H9 (cell line): ENCODE measurements at regions not wholly inside any gene's neighbourhood (a gene's known extent, or its start where the extent isn't known, plus 50 kb on each side); places are given as distances from the start of the nearest gene placed in this dataset.

Experiments used
- DNase-seq: peaks from one replicate; pipeline ENCODE4 v3.0.0-alpha.2; 2017
- H2AFZ ChIP-seq: one replicate; pipeline ENCODE4 v1.6.1; 2013; ENCODE audit warnings: mild to moderate bottlenecking, low read length, control low read depth, moderate library complexity
- H2AK5ac ChIP-seq: 2 replicates; pipeline ENCODE4 v1.6.1; 2013; ENCODE audit warnings: low read length, control low read depth, mixed read lengths; ENCODE audit not compliant: insufficient read length
- H2BK120ac ChIP-seq: one replicate; pipeline ENCODE4 v1.6.1; 2013; ENCODE audit warnings: low read depth, mild to moderate bottlenecking, low read length, control low read depth, inconsistent platforms; ENCODE audit not compliant: poor library complexity, severe bottlenecking
- H2BK12ac ChIP-seq: 2 replicates; pipeline ENCODE4 v1.6.1; 2013; ENCODE audit warnings: low read length, control low read depth, mixed read lengths, low read depth; ENCODE audit not compliant: insufficient read length
- H2BK15ac ChIP-seq: 2 replicates; pipeline ENCODE4 v1.6.1; 2013; ENCODE audit warnings: low read depth, low read length, control low read depth
- H2BK20ac ChIP-seq: one replicate; pipeline ENCODE4 v1.6.1; 2013; ENCODE audit warnings: low read depth, mild to moderate bottlenecking, low read length, control low read depth, inconsistent platforms; ENCODE audit not compliant: poor library complexity, severe bottlenecking
- H2BK5ac ChIP-seq: 2 replicates; pipeline ENCODE4 v1.6.1; 2013; ENCODE audit warnings: low read length, control low read depth, mixed read lengths; ENCODE audit not compliant: insufficient read length
- H3K14ac ChIP-seq: 2 replicates; pipeline ENCODE4 v1.6.1; 2013; ENCODE audit warnings: low read length, control low read depth; ENCODE audit not compliant: insufficient read depth
- H3K18ac ChIP-seq: 2 replicates; pipeline ENCODE4 v1.6.1; 2013; ENCODE audit warnings: low read depth, mild to moderate bottlenecking, mixed read lengths, low read length, control low read depth; ENCODE audit not compliant: insufficient read length
- H3K23ac ChIP-seq: 2 replicates; pipeline ENCODE4 v1.6.1; 2013; ENCODE audit warnings: low read length, control low read depth, mixed read lengths, low read depth; ENCODE audit not compliant: insufficient read length
- H3K23me2 ChIP-seq: 2 replicates; pipeline ENCODE4 v1.6.1; 2013; ENCODE audit warnings: low read depth, mild to moderate bottlenecking, mixed read lengths, low read length, control low read depth; ENCODE audit not compliant: insufficient read length, poor library complexity, severe bottlenecking
- H3K27ac ChIP-seq: 2 replicates; pipeline ENCODE4 v1.5.1; 2013; ENCODE audit warnings: low read length, control low read depth, mixed read lengths, low read depth; ENCODE audit not compliant: insufficient read length
- H3K27me3 ChIP-seq: 2 replicates; pipeline ENCODE4 v1.6.1; 2013; ENCODE audit warnings: low read length, control low read depth, inconsistent platforms; ENCODE audit not compliant: insufficient read depth
- H3K4ac ChIP-seq: 2 replicates; pipeline ENCODE4 v1.6.1; 2013; ENCODE audit warnings: low read depth, mild to moderate bottlenecking, control low read depth, inconsistent platforms, low read length, moderate library complexity
- H3K4me1 ChIP-seq: 2 replicates; pipeline ENCODE4 v1.6.1; 2013; ENCODE audit warnings: low read length, control low read depth, inconsistent platforms; ENCODE audit not compliant: insufficient read depth
- H3K4me2 ChIP-seq: 2 replicates; pipeline ENCODE4 v1.6.1; 2013; ENCODE audit warnings: low read length, control low read depth, mixed read lengths; ENCODE audit not compliant: insufficient read length, insufficient read depth
- H3K56ac ChIP-seq: 2 replicates; pipeline ENCODE4 v1.6.1; 2013; ENCODE audit warnings: low read depth, mild to moderate bottlenecking, mixed read lengths, low read length, control low read depth; ENCODE audit not compliant: insufficient read length
- H3K79me1 ChIP-seq: 2 replicates; pipeline ENCODE4 v1.6.1; 2013; ENCODE audit warnings: low read depth, mild to moderate bottlenecking, moderate library complexity, low read length, control low read depth, inconsistent platforms; ENCODE audit not compliant: insufficient read depth, poor library complexity, severe bottlenecking
- H3K79me2 ChIP-seq: 2 replicates; pipeline ENCODE4 v1.6.1; 2013; ENCODE audit warnings: low read length, control low read depth, inconsistent platforms; ENCODE audit not compliant: insufficient read depth
- H3K9ac ChIP-seq: 2 replicates; pipeline ENCODE4 v1.6.1; 2013; ENCODE audit warnings: low read length, control low read depth, mixed read lengths; ENCODE audit not compliant: insufficient read length; ENCODE audit errors: extremely low read depth
- H3K9me3 ChIP-seq: one replicate; pipeline ENCODE4 v1.6.1; 2013; ENCODE audit warnings: low read depth, low read length, inconsistent platforms; ENCODE audit not compliant: control insufficient read depth
- H3T11ph ChIP-seq: one replicate; pipeline ENCODE4 v1.6.1; 2013; ENCODE audit warnings: mild to moderate bottlenecking, low read length, control low read depth, inconsistent platforms
- H4K20me1 ChIP-seq: one replicate; pipeline ENCODE4 v1.6.1; 2013; ENCODE audit not compliant: control insufficient read depth, insufficient read length, insufficient read depth
- H4K5ac ChIP-seq: 2 replicates; pipeline ENCODE4 v1.6.1; 2013; ENCODE audit warnings: low read depth, mild to moderate bottlenecking, mixed read lengths, low read length, control low read depth; ENCODE audit not compliant: insufficient read length
- H4K8ac ChIP-seq: replicated peaks from 2 replicates; pipeline ENCODE4 v1.6.1; 2013; ENCODE audit warnings: low read length, control low read depth, mixed read lengths, low read depth; ENCODE audit not compliant: insufficient read length
- H4K91ac ChIP-seq: 2 replicates; pipeline ENCODE4 v1.6.1; 2013; ENCODE audit warnings: low read depth, mild to moderate bottlenecking, moderate library complexity, mixed read lengths, low read length, control low read depth; ENCODE audit not compliant: insufficient read length
- H3K27ac Mint-ChIP-seq, 3 experiments: 2 replicates in 2 of 3; 3 replicates in 1 of 3; pipeline ENCODE4 v1.8.0; 2020 to 2021; ENCODE audit warnings: mixed read lengths in 3 of 3, mild to moderate bottlenecking in 1 of 3, moderate library complexity in 1 of 3
- H3K27me3 Mint-ChIP-seq: 2 replicates; pipeline ENCODE4 v1.8.0; 2021; ENCODE audit warnings: low read depth, mild to moderate bottlenecking, moderate library complexity, mixed read lengths
- H3K36me3 Mint-ChIP-seq, 3 experiments: 2 replicates in 2 of 3; 3 replicates in 1 of 3; pipeline ENCODE4 v1.8.0; 2020 to 2021; ENCODE audit warnings: low read depth in 3 of 3, mixed read lengths in 3 of 3; ENCODE audit not compliant: insufficient read depth in 1 of 3
- H3K4me1 Mint-ChIP-seq, 2 experiments: 2 replicates each; pipeline ENCODE4 v1.8.0; 2020; ENCODE audit warnings: mixed read lengths in 2 of 2
- H3K4me3 Mint-ChIP-seq, 2 experiments: 2 replicates in 1 of 2; 3 replicates in 1 of 2; pipeline ENCODE4 v1.8.0; 2020 to 2021; ENCODE audit warnings: mild to moderate bottlenecking in 2 of 2, mixed read lengths in 2 of 2, moderate library complexity in 1 of 2
- H3K9me3 Mint-ChIP-seq, 2 experiments: 2 replicates in 1 of 2; 3 replicates in 1 of 2; pipeline ENCODE4 v1.8.0; 2020; ENCODE audit warnings: mild to moderate bottlenecking in 2 of 2, mixed read lengths in 2 of 2, moderate library complexity in 1 of 2
- WGBS: extraction: QIAGEN DNeasy Blood & Tissue Kit; methylation state at CpG from one replicate; pipeline ENCODE4 v1.1.7; 2013; ENCODE audit warnings: missing lambda C conversion rate, low lambda C conversion rate, mixed read lengths; ENCODE audit not compliant: insufficient read length; ENCODE audit errors: extremely low coverage; 5-methylcytosine and 5-hydroxymethylcytosine counted together
- TF ChIP-seq, protein P1 (sequence below): fragments of 200-600 bp; sonication (generic); conservative IDR thresholded peaks from 3 replicates; pipeline ENCODE4 v1.8.0; 2021; ENCODE audit warnings: antibody characterized with exemption, mild to moderate bottlenecking

DNA sequence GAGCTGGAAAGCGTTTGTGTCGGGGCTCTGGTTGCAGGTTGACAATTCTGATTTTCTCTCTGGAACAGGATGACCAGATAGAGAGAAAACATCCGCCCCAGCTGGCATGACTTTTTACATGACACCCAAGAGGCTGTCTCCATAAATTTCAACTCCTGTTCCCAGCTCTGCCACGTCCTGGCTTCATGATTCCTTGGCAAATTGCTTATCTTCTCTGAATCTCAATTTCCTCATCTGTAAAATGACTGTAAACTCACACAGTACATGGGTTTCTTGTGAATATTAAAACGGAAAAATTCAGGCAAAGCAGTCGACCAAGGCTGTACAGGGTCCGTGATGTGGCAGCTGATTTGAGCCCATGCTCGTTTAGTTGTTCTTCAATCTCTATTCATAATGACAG, 572.7 kb downstream of the AJAP1 start:
- no peak overlapping the region for H4K91ac ChIP-seq
- H3K4me3 Mint-ChIP-seq = no peak overlapping the region
- H3K27ac ChIP-seq = no peak overlapping the region
- H3K79me2 ChIP-seq = no peaks in the 10 kb centered on the region
- H4K8ac ChIP-seq = no peak overlapping the region
- H3K27ac Mint-ChIP-seq = no peak overlapping the region
- H3K27me3 ChIP-seq = peaks cover 42% of the 10 kb centered on the region; the same call in 1 of the 2 replicates
- no CpG with 5 or more reads among the region's 8 CpGs for WGBS
- no peak overlapping the region for H2BK120ac ChIP-seq
- no peak overlapping the region for H3K56ac ChIP-seq
- no peak overlapping the region for H3K4ac ChIP-seq
- H2BK15ac ChIP-seq = no peak overlapping the region
- H3K4me1 Mint-ChIP-seq = peaks cover 22 to 33% of the 10 kb centered on the region in 2 experiments
- H3K4me1 ChIP-seq = peaks cover 2% of the 10 kb centered on the region; the same call in 1 of the 2 replicates
- TF ChIP-seq, protein P1, sequence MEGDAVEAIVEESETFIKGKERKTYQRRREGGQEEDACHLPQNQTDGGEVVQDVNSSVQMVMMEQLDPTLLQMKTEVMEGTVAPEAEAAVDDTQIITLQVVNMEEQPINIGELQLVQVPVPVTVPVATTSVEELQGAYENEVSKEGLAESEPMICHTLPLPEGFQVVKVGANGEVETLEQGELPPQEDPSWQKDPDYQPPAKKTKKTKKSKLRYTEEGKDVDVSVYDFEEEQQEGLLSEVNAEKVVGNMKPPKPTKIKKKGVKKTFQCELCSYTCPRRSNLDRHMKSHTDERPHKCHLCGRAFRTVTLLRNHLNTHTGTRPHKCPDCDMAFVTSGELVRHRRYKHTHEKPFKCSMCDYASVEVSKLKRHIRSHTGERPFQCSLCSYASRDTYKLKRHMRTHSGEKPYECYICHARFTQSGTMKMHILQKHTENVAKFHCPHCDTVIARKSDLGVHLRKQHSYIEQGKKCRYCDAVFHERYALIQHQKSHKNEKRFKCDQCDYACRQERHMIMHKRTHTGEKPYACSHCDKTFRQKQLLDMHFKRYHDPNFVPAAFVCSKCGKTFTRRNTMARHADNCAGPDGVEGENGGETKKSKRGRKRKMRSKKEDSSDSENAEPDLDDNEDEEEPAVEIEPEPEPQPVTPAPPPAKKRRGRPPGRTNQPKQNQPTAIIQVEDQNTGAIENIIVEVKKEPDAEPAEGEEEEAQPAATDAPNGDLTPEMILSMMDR = no peak
- no peak overlapping the region for H2BK12ac ChIP-seq
- H3T11ph ChIP-seq = no peak overlapping the region
- H3K23me2 ChIP-seq = no peaks in the 10 kb centered on the region
- H2BK20ac ChIP-seq = no peak overlapping the region
- H2AK5ac ChIP-seq = no peak overlapping the region
- no peak overlapping the region for H2AFZ ChIP-seq
- peaks cover 0 to 3% (median 0%) of the 10 kb centered on the region in 3 experiments; a peak in 2 of 7 replicates for H3K36me3 Mint-ChIP-seq
- H2BK5ac ChIP-seq = no peak overlapping the region
- peaks cover 0 to 4% of the 10 kb centered on the region in 2 experiments; a peak in 1 of 5 replicates for H3K9me3 Mint-ChIP-seq
- no peak overlapping the region for H3K14ac ChIP-seq
- no peak overlapping the region for H3K4me2 ChIP-seq
- no peak overlapping the region for H3K9ac ChIP-seq
- H3K23ac ChIP-seq = no peak overlapping the region
- H4K20me1 ChIP-seq = no peaks in the 10 kb centered on the region
- H3K9me3 ChIP-seq = no peaks in the 10 kb centered on the region
- DNase-seq = no peak
- H3K18ac ChIP-seq = no peak overlapping the region
- H3K79me1 ChIP-seq = no peaks in the 10 kb centered on the region
- H3K27me3 Mint-ChIP-seq = peaks cover 100% of the 10 kb centered on the region
- H4K5ac ChIP-seq = no peak overlapping the region
